GM12875 (cell line): ENCODE measurements at regions not wholly inside any gene's neighbourhood (a gene's known extent, or its start where the extent isn't known, plus 50 kb on each side); places are given as distances from the start of the nearest gene placed in this dataset.

Source experiments
- H3K4me3 ChIP-seq: one replicate; pipeline ENCODE4 v1.5.1; 2011; ENCODE audit warnings: low read depth, low read length, control low read depth
- CTCF ChIP-seq: IDR thresholded peaks from 2 replicates; pipeline ENCODE4 v1.5.1; 2011; ENCODE audit warnings: low read depth, mild to moderate bottlenecking, control low read depth, inconsistent platforms, low read length, moderate library complexity, borderline replicate concordance; ENCODE audit not compliant: insufficient read depth

- no peak for TF ChIP-seq CTCF
- H3K4me3 ChIP-seq, result no peak overlapping the region
Observed at GRCh38 chr14:77985211-77985615, 185.0 kb upstream of the NRXN3 start.

- no peak overlapping the region for H3K4me3 ChIP-seq
Observed at GRCh38 chr14:77986773-77987172, 183.4 kb upstream of the NRXN3 start.

GRCh38 chr14:77988096-77988870 lies 181.9 kb upstream of the NRXN3 start:
- no peak for TF ChIP-seq CTCF
- H3K4me3 ChIP-seq, result no peak overlapping the region

More at GRCh38 chr14:77986773-77987172, 183.4 kb upstream of the NRXN3 start:
- no peak for TF ChIP-seq CTCF

- no peak overlapping the region for H3K4me3 ChIP-seq
- TF ChIP-seq CTCF, result no peak
Observed at GRCh38 chr14:77988970-77989369, 181.2 kb upstream of the NRXN3 start.

- TF ChIP-seq CTCF, result no peak
- no peak overlapping the region for H3K4me3 ChIP-seq
Observed at GRCh38 chr14:77989441-77989991, 180.7 kb upstream of the NRXN3 start.

- H3K4me3 ChIP-seq, result no peak overlapping the region
- no peak for TF ChIP-seq CTCF
Observed at GRCh38 chr14:77990337-77990736, 179.8 kb upstream of the NRXN3 start.
